AG20443 (cell line): ENCODE measurements at regions not wholly inside any gene's neighbourhood (a gene's known extent, or its start where the extent isn't known, plus 50 kb on each side); places are given as distances from the start of the nearest gene placed in this dataset.

Source experiments
- DNase-seq: peaks from one replicate; pipeline ENCODE4 v3.0.0; 2012; ENCODE audit warnings: low spot score, mixed read lengths

DNA sequence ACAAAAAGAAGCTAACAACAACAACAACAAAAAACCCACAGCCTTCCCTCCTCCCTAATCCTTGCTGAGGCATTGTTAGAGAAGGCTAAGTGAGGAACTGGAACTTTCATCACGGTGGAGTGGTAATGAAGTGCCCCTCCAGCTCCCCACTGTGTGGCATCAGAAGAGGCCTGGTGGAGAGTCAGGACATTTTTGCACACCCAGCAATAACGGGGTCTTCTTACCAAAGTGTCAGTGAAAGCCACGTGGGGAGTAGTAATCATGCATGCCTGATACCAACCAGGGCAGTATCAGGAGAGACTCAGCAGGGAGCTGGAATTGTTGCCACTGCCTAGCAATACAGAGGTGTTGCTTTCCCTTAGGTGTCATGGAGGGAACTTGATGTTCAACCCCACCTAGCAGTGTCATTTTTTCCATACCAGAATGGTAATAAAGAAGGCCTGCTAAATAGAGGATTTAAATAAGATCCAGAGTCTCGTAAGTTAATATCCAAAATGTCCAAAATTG, 299.7 kb upstream of the RGS6 start:
- DNase-seq: no peak

DNA sequence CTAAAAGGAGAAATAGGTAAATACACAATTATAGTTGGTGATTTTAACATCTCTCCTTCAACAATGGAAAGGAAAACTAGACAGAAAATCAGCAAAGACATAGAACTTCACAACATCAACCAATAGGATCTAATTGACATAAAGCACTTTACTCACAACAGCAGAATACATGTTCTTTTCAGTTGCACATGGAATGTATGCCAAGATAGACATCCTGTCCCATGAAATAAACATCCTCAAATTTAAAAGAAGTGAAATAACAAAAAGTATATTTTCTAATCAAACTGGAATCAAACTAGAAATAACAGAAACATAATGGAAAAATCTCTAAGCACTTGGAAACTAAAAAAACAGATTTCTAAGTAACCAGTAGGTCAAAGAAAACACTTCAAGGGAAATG, 296.2 kb upstream of the RGS6 start:
- no peak for DNase-seq

GRCh38 chr14:71636820-71637471, 295.3 kb upstream of the RGS6 start:
- no peak for DNase-seq

DNA sequence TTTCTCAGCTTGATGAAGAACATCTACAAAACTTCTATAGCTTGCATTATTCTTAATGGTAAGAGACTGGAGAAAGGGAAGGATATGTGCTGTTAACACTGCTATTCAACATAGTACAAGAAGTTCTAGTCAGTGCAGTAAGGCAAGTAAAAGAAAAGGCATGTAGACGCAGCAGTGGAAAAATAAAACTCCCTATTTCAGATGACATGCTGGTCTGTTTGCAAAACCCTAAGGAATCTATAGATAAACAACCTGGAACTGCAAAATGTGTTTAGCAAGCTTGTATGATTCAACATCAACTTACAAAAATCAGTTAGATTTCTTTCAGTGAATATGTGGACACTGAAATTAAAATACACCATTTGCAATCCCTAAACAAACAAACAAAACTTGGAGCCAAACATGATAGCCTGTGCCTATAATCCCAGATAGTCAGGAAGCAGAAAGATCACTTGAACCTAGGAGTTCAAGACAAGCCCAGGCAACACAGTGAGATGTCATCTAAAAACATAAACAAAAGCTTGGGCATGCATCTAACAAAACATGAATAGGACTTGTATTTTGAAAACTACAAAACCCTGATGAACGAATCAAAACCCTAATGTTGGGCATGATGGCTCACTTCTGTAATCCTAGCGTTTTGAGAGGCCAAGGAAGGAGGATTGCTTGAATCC, 293.6 kb upstream of the RGS6 start:
- DNase-seq: no peak

DNA sequence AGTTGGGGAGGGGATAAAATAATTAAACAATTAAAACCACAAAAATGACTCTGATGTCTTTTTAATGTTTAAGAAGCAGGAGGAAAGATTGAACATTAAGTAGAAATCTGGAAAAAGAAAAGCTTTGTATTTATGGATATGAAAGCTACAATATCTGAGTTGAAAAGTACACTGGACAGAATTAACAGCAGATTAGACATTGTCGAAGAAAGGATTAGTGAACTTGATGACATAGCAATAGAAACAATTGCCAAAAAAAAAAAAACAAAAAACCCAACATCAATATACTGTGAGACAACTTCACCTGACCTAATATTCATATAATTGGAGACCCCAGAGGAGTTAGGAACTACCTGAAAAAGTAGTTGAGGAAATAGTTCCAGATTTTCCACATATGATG, 289.5 kb upstream of the RGS6 start:
- DNase-seq: no peak

DNA sequence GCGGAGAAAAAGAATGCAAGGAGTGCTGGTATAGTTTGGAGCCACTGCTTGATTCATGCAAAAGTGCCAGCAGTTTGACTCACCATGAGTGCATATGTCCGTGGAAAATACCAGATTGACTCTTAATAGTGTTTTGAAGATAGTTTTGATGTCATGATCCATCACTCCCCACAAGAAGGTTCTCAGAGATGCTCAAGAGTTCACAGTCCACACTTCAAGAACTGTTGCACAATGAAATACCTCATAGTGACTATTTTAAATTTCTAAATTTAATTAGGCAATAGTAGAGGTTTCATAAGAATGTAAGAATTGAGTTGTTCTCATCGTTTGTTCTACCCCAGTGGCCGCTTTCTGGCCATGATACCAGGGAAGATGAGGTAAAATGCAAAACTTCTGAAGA, 286.6 kb upstream of the RGS6 start:
- peak; percentile 42 for DNase-seq

DNA sequence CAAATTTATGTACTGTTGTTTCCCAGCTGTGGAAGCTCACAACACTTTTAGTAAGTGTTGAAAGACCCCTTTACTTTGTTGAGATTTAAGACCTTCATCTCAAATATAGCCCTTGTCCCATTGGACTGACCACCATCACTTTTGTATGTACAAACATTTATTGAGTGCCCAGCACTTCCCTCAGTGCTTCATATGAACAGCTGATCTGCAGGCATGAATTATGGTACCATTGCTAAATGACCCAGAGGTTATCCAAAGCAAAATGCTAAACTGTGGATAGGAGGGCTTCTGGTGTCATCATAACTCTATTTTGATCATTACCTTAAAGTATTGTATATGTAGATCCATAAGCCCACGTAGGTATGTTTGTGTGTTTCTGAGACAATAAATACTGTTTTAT, 285.7 kb upstream of the RGS6 start:
- DNase-seq: no peak

GRCh38 chr14:71647086-71647784, 285.0 kb upstream of the RGS6 start:
- no peak for DNase-seq

GRCh38 chr14:71648725-71649124, 283.5 kb upstream of the RGS6 start:
- DNase-seq: no peak

DNA sequence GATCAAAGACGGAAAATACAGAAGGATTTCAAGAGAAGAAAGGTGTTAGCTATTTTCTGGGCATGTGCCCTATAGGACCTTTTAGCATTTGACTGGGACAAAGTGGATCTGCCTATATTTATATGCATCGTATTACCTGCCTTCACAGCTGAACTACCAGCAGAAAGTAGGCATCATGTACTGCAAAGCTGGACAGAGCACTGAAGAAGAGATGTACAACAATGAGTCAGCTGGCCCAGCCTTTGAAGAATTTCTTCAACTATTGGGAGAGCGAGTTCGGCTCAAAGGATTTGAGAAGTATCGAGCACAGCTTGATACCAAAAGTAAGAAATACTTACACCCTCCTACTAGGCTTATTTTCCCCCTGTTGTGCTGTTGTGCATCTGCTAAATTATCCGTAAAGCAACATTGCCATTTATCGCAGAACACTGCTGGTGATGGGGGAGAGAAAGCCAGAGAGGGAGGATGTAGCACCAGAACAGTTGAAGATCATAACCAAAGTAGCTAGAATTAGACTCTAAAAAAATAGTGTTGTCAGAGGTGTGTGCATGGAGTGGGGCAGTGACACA, 282.0 kb upstream of the RGS6 start:
- DNase-seq: no peak

DNA sequence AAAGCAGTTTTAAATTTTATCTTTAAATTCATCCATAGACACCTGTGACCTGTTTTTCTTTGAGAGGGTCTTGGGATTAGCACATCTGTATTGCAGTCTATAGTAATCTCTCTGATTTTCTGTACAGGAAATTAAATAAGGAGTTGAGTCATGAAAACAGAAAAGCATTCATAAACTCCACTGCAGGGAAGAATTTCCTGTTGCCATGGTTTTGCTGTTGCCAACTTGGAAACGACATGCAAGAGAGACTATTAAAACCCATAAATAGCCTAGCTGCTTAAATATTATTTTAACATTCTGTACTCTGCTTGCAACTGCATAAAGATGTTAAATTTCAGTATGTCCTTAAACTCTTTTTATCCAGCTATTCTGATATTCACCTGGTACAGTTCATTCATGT, 281.0 kb upstream of the RGS6 start:
- DNase-seq: peak; percentile 75

DNA sequence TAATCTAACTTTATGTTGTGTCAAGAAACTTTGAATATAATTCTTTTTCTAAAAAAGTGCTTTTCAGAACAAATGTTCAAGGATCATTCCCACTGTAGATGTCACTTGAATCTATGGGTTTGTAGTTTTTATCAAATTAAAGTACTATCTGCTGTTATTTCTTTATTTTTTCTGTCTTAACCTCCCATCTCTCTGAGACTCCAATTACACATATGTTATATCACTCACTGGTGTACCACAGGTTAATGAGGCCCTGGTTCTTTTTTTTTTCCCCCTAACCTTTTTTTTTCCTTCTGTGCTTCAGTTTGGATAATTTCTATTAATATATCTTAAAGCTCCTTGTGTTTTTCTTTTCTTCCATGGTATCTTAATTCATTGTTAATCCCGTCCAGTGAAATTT, 279.9 kb upstream of the RGS6 start:
- no peak for DNase-seq

- DNase-seq: no peak
These were observed 277.4 kb upstream of the RGS6 start for GRCh38 chr14:71654810-71655209.

DNA sequence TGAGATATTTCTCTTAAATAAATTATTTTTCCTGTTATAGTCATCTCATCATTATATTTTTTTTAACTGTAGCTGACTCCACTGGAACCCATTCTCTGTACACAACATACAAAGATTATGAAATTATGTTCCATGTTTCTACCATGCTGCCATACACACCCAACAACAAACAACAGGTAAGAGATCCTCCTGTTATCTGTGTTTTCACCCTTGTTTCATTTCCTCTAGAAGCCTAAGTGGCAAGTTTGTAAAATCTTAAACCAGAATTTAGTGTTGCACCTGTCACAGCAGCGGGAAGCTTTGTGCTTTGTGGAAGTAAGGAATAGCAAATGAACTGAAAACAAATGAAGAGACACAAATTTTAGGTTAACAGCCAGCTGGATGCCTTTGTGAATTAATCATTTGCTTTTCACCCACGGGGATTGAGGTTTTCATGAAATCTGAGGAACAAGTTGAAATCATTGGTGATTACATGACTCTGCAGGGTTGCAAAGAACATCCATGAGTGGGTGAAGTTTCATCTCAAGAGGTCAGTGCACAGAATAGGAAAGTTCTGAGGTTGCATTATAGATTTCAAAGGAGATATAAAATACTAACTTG, 273.9 kb upstream of the RGS6 start:
- no peak for DNase-seq

GRCh38 chr14:71659159-71659558, 273.1 kb upstream of the RGS6 start:
- no peak for DNase-seq

GRCh38 chr14:71661441-71661840, 270.8 kb upstream of the RGS6 start:
- no peak for DNase-seq

DNA sequence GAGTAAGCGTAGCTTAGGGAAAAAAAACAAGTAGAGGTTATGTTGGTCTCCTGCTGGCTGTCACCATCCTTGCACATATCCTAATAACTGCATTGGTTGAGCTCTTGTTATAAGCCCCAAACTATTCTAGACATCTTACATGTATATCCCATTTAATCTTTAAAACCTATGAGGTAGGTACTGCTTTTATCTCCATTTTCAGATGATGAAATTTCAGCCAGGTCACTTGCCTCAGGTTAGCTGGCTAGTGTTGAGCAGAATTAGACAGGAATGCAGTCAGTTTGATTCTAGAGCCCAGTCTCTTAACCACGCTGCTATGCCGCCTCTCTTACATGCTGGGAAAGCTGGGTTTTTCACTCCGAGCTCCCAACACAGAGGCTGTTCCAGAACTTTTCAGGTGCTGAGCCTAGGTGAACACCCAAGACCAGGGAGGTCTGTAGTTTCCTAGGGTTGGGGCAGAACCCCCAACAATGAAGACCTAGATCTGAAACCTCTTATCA, 269.9 kb upstream of the RGS6 start:
- DNase-seq: no peak

- peak; percentile 43 for DNase-seq
These were observed 267.1 kb upstream of the RGS6 start for GRCh38 chr14:71665157-71665556.

- DNase-seq: no peak
These were observed 266.4 kb upstream of the RGS6 start for GRCh38 chr14:71665781-71666180.

DNA sequence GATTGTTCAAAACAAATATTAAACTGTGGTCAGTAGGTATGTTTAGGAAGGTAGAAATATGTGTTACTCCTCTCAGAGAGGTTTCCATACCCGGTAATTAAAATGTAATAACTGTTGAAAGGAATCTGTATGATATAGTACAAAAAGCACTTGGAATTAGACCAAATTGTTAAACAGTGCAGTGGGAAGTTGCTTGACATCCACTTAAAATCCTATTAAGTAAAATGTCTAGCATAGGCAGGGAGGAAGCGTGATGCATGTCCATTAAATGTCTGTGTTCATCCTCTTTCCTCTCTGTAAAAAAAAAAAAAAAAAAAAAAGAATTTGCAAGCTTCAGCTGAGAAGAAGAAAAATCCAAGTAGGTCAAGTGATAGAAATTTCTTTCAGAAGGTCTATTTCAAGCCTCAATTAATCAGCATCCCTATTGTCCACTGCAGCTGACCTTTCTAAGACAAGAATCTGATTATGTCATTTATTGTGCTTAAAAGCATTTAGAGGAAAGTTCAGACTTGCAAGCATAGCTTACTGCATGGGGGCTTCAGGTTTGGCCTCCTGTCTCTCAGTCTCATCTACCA, 265.6 kb upstream of the RGS6 start:
- DNase-seq: no peak

DNA sequence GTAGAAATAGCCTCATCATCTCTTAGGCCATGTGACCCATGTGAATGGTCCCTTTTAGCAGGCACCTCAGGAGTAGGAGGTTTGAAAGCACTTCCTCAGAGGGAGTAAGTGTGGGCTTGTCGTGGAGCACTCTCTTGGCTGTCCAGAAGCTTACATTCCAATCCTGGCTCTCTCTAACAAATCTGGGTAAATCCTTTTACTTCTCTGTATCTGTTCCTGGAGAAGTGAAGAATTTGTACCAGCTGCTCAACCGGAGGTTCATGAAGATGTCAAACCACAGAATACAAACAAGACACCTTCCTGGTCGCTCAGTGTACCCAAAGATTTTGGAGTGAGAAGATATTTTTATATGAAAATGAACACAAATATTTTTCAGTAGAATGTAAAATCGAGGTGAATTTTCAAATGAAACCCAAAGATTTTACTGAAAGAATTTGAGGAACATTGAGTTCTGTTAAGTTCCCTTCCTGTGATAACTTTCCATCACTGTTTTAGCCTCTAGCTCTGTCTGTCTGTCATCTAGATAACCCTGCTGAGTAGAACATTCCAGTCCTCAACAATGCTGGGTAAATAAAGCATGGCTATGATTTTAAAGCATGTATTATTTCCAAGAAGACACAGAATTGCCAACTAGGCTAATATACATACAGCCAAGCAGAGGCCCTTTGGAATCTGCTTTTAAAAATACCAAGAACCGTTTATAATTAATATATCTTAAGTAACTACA, 263.9 kb upstream of the RGS6 start:
- no peak for DNase-seq
